Hepatocyte (in vitro differentiated cells): ENCODE measurements at regions not wholly inside any gene's neighbourhood (a gene's known extent, or its start where the extent isn't known, plus 50 kb on each side); places are given as distances from the start of the nearest gene placed in this dataset.

Source experiments
- EZH2phosphoT487 ChIP-seq: fragments of 200-600 bp; sonication (generic); IDR thresholded peaks from one replicate; pipeline ENCODE4 v1.6.1; 2018; ENCODE audit warnings: antibody characterized with exemption, mild to moderate bottlenecking, low read depth, moderate library complexity; ENCODE audit not compliant: unreplicated experiment, severe bottlenecking
- TF ChIP-seq, protein P1 (sequence below): fragments of 200-600 bp; sonication (generic); IDR thresholded peaks from 2 replicates; pipeline ENCODE4 v1.5.1; 2016; ENCODE audit warnings: antibody characterized with exemption, mild to moderate bottlenecking; ENCODE audit not compliant: poor library complexity

DNA sequence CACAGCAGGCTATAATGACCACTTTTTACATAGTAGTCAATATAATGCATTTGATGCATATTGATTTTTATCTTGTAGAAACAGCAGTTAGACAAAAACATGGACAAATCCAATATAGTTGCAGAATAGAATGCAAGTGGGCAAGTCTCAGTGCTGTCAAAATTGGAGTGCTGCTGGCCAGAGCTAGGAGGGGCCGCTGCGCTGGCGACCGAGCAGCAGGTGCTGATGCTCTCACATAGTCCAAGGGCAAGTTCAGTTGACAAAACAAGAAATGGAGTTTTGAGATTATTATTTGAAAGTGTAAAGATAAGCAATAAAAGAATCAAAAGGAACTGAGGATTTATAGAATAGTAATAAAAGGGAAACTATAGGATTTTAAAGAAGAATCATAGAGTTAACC lies 60.6 kb upstream of the CDK20 start:
- TF ChIP-seq, protein P1, sequence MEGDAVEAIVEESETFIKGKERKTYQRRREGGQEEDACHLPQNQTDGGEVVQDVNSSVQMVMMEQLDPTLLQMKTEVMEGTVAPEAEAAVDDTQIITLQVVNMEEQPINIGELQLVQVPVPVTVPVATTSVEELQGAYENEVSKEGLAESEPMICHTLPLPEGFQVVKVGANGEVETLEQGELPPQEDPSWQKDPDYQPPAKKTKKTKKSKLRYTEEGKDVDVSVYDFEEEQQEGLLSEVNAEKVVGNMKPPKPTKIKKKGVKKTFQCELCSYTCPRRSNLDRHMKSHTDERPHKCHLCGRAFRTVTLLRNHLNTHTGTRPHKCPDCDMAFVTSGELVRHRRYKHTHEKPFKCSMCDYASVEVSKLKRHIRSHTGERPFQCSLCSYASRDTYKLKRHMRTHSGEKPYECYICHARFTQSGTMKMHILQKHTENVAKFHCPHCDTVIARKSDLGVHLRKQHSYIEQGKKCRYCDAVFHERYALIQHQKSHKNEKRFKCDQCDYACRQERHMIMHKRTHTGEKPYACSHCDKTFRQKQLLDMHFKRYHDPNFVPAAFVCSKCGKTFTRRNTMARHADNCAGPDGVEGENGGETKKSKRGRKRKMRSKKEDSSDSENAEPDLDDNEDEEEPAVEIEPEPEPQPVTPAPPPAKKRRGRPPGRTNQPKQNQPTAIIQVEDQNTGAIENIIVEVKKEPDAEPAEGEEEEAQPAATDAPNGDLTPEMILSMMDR: no peak
- no peak for TF ChIP-seq EZH2phosphoT487
